Ishikawa (cell line): ENCODE measurements at regions not wholly inside any gene's neighbourhood (a gene's known extent, or its start where the extent isn't known, plus 50 kb on each side); places are given as distances from the start of the nearest gene placed in this dataset.

Source experiments
- CEBPB ChIP-seq: IDR thresholded peaks from 2 replicates; pipeline ENCODE4 v1.6.1; 2012
- EGR1 ChIP-seq: IDR thresholded peaks from 2 replicates; pipeline ENCODE4 v1.6.1; 2012
- EP300 ChIP-seq: IDR thresholded peaks from 2 replicates; pipeline ENCODE4 v1.6.1; 2012; ENCODE audit warnings: borderline replicate concordance
- FOXM1 ChIP-seq: IDR thresholded peaks from 2 replicates; pipeline ENCODE4 v1.6.1; 2012; ENCODE audit warnings: low read depth, borderline replicate concordance
- NFIC ChIP-seq: IDR thresholded peaks from 2 replicates; pipeline ENCODE4 v1.6.1; 2012
- TAF1 ChIP-seq: IDR thresholded peaks from 2 replicates; pipeline ENCODE4 v1.6.1; 2012; ENCODE audit warnings: low read depth, mild to moderate bottlenecking
- USF1 ChIP-seq: IDR thresholded peaks from 2 replicates; pipeline ENCODE4 v1.6.1; 2012
- TF ChIP-seq, protein P1 (sequence below): IDR thresholded peaks from 2 replicates; pipeline ENCODE4 v1.6.1; 2012

- TF ChIP-seq EGR1 (no peak), EP300 (no peak), USF1 (no peak), FOXM1 (no peak), TAF1 (no peak), CEBPB (no peak), NFIC (no peak)
- TF ChIP-seq, protein P1, sequence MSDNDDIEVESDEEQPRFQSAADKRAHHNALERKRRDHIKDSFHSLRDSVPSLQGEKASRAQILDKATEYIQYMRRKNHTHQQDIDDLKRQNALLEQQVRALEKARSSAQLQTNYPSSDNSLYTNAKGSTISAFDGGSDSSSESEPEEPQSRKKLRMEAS = no peak
Measured at GRCh38 chr14:66070542-66071319, 415.4 kb upstream of the CCDC196 start.
